ENCODE measurements at regions not wholly inside any gene's neighbourhood (a gene's known extent, or its start where the extent isn't known, plus 50 kb on each side); places are given as distances from the start of the nearest gene placed in this dataset.

DNA sequence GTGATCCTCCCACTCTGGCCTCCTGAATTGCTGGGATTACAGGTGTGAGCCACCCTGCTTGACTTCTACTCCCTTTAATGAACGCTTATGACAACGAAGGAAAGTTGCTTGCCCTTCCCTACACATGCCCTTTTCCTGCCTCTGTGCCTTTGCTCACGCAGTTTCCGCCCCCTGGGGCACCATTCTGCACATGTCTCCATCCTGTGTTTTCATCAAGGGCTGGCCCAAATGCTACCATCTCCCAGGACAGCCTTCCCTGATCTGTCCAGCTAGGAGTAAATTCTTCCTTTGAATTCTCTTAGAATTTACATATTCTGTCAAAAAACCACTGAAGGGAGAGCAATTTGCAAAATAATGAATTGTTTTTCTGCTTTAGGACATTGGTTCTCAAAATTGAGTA lies 50.0 kb upstream of the KMT2C start:
- no peak for DNase-seq (ENCODE audit: unreplicated experiment)
- Mint-ChIP-seq H3K36me3 (ENCODE audit: insufficient read depth, unreplicated experiment) (no peaks in the 10 kb centered on the region), H3K4me1 (ENCODE audit: insufficient read depth, unreplicated experiment) (no peaks in the 10 kb centered on the region), H3K27me3 (ENCODE audit: insufficient read depth, unreplicated experiment) (no peaks in the 10 kb centered on the region), H3K27ac (ENCODE audit: low read depth, unreplicated experiment) (no peak overlapping the region), H3K4me3 (ENCODE audit: unreplicated experiment) (no peak overlapping the region), H3K9me3 (ENCODE audit: unreplicated experiment) (no peaks in the 10 kb centered on the region)
- TF ChIP-seq, protein P1, sequence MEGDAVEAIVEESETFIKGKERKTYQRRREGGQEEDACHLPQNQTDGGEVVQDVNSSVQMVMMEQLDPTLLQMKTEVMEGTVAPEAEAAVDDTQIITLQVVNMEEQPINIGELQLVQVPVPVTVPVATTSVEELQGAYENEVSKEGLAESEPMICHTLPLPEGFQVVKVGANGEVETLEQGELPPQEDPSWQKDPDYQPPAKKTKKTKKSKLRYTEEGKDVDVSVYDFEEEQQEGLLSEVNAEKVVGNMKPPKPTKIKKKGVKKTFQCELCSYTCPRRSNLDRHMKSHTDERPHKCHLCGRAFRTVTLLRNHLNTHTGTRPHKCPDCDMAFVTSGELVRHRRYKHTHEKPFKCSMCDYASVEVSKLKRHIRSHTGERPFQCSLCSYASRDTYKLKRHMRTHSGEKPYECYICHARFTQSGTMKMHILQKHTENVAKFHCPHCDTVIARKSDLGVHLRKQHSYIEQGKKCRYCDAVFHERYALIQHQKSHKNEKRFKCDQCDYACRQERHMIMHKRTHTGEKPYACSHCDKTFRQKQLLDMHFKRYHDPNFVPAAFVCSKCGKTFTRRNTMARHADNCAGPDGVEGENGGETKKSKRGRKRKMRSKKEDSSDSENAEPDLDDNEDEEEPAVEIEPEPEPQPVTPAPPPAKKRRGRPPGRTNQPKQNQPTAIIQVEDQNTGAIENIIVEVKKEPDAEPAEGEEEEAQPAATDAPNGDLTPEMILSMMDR (IDR thresholded peaks at IDR 0.05; ENCODE audit: unreplicated experiment) = no peak
- intact Hi-C loops (cut with micrococcal nuclease) = no loop called here
- POLR2A ChIA-PET = no interaction called here
- BruUV-seq (replicated peaks) = no TSS peak
- CTCF ChIA-PET = no interaction called here
